ENCODE measurements at regions not wholly inside any gene's neighbourhood (a gene's known extent, or its start where the extent isn't known, plus 50 kb on each side); places are given as distances from the start of the nearest gene placed in this dataset.
"Not testable (repeated sequence)": the region's sequence is repeated elsewhere in the genome, so short reads cannot be mapped to it uniquely, and the experiment has no call there.

- no peak for DNase-seq
Observed at GRCh38 chr4:67035986-67036385, 509.3 kb downstream of the CENPC start.

- DNase-seq: no peak
Observed at GRCh38 chr4:67035501-67035900, 509.8 kb downstream of the CENPC start.

- no peak for DNase-seq
Observed at GRCh38 chr4:67030636-67031035, 514.7 kb downstream of the CENPC start.

- no peak for DNase-seq
Observed at GRCh38 chr4:67020438-67020797, 524.9 kb downstream of the CENPC start.

DNA sequence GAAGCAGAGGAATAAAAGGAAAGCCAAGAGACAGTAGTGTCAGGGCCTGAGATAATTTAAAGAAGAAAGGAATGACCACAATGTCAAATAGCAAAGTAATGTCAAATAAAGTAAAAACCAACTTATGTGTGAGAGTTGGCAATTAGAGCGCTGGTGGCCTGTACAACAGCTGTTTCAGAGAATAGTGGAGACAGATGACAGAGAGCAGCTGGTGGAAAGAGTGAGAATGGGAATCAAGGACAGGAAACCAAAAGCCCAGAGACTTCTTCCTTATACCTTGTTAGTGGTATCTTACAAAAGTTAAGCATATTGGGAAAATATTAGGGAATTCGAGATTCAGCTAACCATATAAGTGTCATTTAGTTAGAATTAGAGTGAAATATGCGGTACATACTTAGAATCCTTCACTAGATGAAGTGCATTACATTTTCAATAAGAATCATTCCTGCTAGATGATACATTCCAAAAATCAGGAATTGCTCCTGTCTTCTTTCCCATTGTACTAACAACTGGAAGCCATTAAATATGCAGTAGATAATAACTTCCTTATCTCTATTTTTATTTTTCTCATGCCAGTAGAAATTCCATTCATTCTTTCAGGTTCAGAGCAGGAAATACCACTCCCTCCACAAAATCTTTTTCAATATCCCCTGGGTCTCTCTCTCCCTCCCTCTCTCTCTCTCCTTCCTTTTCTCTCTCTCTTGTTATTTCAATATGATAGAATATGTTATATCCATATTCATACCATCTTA is 525.4 kb downstream of the CENPC start:
- no peak for DNase-seq

DNA sequence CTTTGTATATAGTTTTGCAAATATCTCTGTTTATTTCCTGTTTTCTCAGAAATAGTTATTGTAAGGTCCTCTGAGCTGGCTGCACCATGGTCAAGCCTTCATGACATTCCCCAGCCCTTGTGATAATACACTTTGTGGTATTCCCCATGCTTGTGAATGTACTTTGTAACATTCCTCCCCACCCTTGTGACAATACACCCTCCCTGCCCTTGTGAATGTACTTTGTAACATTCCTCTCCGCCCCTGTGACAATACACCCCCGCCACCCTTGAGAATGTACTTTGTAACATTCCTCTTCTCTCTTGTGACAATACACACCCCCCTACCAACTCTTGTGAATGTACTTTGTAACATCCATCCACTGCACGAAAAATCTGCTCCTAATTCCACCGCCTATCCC is 530.7 kb downstream of the CENPC start:
- no peak for DNase-seq

DNA sequence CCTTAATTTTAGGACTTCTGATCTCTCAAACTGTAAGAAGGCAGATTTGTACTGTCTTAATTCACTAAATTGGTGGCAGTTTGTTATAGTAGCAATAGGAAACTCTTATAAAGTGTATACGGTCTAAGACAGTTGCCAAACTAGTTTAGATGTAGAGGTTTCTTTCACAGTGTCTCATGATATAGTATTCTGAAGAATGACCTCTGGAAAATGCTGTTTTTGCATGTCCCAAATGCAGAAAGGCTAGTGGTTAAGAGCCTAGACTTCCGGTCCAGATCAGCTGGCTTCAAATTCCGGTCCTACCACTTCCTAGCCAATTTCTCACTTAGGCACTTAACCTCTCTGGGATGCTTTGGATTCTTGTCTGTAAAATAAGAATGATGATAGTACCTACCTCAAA is 538.5 kb downstream of the CENPC start:
- no peak for DNase-seq

DNA sequence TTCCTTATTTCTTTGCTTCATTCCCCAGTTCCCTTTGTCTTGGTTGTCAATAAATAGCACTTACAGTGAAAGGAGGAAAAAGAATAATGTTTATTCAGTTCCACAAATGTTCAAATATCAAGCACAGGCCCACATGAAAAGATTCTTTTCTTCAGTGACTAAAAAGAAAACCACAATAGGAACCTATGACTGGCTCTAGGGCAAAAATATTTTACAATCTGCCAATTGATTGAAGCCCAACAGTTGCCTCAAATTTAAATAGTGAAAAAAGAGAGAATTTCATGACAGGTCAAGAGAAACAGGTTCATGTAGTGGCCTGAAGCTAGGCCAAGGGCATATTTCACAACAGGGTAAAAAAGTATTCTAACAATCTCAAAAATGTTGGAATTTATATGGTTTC is 553.8 kb downstream of the CENPC start:
- no peak for DNase-seq

DNA sequence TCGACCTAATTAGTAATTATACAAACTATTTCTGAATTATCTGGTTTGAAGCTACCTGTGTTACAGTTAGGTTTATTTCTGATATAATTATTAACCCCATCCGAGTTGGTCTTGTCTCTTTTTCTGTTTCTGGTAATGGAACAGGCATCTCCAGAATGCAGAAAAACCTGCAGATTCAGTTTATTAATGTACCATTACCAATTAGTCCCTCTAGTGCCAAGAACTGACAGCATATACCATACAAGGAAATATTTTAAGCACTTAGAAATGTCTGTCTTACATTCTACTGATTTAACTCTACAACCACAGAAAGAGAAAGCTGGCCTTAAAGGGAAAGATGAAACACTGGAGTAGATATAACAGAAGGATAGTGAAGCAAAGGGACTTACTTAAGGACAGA is 570.6 kb downstream of the CENPC start:
- DNase-seq: no peak

DNA sequence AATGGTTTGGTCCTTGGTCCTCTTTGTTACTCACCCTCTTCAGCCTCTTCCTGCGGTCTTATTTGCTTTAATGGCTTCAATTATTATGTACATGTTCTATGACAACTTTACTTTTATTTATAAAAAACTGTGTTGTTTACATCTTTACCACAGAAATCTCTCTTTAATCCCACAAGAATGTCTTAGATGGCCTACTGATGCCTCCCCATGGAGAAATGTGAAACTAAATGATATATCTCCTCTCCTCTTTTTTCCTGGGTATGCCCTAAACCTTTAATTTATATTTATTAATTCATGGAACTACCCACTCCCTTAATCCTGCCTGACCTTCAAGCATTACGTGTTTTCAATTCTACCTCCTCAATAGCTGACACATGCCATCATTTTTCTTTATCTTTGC is 573.2 kb downstream of the CENPC start:
- DNase-seq: no peak

- DNase-seq: peak; percentile 11
Observed at GRCh38 chr4:66964467-66964866, 580.8 kb downstream of the CENPC start.

DNA sequence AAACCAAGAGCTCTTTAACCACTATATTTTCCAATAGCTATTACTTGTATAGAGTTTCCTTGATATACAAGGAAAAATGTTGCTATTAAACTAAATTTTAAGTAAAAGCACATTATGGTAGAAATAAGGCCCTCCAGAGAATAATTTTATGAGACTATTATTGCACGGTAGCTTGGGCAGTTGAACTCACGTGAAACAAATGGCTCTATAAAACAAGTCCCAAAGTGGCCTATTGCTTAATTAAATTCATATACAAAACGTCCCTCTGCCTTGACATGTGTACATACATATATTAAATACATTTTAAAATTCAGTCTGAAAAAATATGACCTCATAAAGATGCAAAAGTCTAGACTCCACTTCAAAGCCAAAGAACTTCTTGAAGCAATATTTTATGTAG is 582.2 kb downstream of the CENPC start:
- DNase-seq: no peak

GRCh38 chr4:66959207-66959606 is 586.1 kb downstream of the CENPC start:
- no peak for DNase-seq

DNA sequence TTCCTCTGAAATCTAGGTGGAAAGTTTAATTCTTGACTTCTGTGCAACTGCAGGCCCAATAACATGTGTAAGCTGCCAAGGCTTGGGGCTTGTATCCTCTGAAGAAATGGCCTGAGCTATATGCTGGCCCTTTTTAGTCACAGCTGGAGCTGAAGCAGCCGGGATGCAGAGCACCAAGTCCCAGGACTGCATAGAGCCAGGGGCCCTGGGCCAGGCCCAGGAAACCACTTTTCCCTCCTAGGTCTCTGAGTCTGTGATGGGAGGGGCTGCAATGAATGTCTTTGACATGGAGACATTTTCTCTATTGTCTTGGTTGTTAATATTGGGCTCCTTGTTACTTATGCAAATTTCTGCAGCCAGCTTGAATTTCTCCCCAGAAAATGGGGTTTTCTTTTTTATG is 588.5 kb downstream of the CENPC start:
- DNase-seq: no peak

- DNase-seq: no peak
Observed at GRCh38 chr4:66956426-66956825, 588.9 kb downstream of the CENPC start.

DNA sequence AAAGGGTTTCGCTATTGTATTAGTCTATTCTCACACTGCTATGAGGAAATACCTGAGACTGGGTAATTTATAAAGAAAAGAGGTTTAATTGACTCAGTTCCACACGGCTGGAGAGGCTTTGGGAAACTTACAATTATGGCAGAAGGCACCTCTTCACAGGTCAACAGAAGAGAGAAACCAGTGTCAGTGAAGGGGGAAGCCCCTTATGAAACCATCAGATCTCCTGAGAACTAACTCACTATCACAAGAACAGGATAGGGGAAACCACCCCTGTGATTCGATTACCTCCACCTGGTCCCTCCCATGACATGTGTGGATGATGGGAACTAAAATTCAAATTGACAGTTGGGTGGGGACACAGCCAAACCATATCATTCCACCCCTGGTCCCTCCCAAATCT is 589.5 kb downstream of the CENPC start:
- no peak for DNase-seq

DNA sequence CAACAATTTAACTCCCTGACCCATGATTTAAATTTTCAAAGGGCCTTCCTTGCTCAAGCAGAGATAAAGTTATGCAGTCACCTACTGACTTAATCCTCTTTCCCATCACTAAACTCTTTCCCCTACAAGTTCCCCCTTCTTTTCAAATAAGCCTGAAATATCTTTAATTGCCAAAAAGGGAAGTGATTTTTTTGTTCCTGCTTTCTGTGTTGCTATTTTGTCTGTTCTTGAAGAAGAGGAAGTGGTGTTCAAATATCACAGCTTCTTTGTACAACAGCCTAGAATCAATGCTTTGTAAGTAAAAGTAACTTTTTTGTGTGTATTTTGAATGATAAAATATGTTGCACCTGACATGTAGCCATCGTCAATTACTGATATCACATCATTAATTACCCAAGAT is 595.9 kb downstream of the CENPC start:
- DNase-seq: peak; percentile 82

DNA sequence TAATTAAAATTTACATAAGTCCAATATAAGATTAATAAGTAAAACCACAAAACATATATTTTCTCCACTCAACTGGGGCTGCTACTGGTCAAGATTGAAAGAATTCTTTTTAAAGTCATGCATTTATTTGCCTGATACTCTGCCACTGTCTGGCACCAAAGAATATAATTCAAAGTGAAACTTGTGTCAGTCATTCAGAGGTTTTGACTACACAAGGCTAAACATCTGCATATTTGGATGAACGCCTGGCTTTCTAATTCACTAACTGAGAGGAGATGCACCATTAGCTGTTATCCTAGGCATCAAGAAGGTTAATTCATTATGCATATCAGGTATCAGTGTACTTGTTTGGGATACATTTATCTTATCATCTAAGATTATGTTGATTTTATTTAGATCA is 598.5 kb downstream of the CENPC start:
- DNase-seq: no peak

DNA sequence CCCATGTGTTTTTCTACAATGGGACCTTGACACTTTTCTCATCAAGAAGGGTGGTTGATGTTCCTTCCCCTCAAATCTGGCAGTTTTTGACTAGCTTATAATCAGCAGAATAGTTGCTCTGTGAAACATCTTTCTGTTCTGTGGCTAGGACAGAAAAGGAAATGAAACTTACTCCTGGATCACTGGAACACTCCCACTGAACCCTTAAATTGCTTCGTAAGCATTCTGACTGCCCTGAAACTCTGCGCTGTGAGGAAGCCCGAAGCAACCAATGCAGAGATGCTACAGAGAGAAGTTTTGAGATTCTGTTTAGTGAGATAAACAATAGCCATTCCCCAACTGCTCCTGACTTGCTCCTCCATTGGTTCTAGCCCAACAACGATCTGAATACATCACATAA is 602.2 kb downstream of the CENPC start:
- peak; percentile 72 for DNase-seq

GRCh38 chr4:66931981-66932380 is 613.3 kb downstream of the CENPC start:
- not testable (repeated sequence) for DNase-seq

DNA sequence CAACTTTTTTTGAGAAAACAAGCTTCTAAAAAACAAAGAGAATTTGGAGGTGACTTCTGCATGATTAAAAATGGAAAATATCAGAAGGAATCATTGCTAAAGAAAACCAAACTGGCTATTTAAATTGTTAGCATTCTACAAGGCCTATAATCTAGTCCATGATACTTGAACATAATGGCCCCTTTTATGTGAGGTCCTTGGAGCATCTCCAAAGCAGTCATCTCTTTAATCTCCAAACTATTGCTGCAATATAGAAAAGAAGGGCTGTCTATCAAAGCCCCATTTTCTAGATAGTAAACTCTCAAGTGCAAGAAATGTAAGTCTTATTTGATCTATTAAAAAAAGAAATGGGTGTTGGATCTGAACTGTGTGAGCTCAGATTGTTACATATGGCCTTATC is 615.1 kb downstream of the CENPC start:
- no peak for DNase-seq

- DNase-seq: no peak
Observed at GRCh38 chr4:66929748-66930147, 615.6 kb downstream of the CENPC start.

GRCh38 chr4:66928881-66929280 is 616.4 kb downstream of the CENPC start:
- DNase-seq: not testable (repeated sequence)

DNA sequence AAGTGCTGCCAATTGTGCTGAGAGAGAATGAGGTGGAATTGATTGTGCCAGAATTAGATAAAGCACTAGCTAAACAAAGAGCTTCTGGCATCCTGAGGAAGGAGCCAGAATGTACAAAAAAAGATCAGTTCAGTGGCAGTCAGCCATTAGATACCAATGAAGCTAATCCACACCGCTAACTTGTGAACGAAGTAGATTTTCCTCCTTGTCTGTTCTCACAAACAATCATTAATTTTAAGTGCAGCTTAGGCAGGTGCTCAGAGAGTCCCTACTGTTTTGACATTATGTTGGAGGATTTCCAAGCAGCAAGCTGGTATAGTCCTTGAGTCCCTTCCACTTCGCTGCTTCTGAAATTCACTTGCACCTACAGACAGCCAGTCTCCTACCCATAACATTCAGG is 617.4 kb downstream of the CENPC start:
- DNase-seq: no peak

DNA sequence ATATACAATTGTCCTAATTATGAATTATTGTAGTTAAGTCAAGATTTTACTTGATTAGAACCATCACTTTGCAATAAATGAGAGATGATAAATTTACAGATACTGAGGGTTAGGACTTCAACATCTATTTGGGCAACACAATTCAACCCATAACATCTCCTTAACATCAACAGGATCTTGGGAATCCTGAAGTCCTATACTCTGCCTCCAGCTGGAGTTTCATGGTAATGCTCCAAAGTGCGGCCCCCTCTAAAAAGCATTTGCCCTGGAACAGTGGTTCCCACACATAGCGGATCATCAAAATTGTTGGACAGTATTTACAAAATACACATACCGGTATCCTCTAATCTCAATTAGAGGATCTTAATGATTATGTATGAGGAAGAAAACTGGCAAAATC is 618.6 kb downstream of the CENPC start:
- DNase-seq: no peak

Data from inflammatory macrophage treated with lipopolysaccharide for 4 hours (primary cell).